ENCODE measurements at regions not wholly inside any gene's neighbourhood (a gene's known extent, or its start where the extent isn't known, plus 50 kb on each side); places are given as distances from the start of the nearest gene placed in this dataset.

DNA sequence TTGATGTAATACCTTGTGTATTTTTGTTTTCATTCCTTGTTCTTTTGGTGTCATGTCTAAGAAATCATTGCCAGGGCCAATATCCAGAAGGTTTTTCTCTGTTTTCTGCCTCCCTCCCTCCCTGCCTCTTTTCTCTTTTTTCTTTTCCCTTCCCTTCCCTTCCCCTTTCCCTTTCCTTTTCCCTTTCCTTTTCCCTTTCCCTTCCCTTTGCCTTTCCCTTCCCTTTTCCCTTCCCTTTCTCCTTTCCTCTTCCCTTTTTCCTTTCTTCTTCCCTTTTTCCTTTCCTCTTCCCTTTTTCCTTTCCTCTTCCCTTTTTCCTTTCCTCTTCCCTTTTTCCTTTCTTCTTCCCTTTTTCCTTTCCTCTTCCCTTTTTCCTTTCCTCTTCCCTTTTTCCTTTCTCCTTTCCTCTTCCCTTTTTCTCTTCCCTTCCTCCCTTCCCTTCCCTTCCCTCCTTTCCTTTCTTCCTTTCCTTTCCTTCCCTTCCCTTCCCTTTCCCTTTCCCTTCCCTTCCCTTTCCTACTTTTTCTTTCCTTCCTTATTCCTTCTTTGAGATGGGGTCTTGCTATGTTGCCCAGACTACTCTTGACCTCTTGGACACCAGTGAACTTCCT lies 646.1 kb downstream of the RAPGEF2 start:
- ATAC-seq (no peak), DNase-seq (ENCODE audit: low spot score) (no peak)
- Mint-ChIP-seq H3K9me3 (peaks cover 13% of the 10 kb centered on the region), H3K4me1 (peaks cover 4% of the 10 kb centered on the region), H3K27ac (no peak overlapping the region), H3K4me3 (no peak overlapping the region), H3K36me3 (peaks cover 5% of the 10 kb centered on the region; the same call in 1 of the 2 replicates), H3K27me3 (ENCODE audit: low read depth) (no peaks in the 10 kb centered on the region; the same call in 1 of the 2 replicates)
- POLR2A ChIA-PET = no interaction called here
- no peak for TF ChIP-seq FOXJ3 (CRISPR knock-in tag; IDR thresholded peaks at IDR 0.05; ENCODE audit: borderline replicate concordance)
- TF ChIP-seq, protein P1, sequence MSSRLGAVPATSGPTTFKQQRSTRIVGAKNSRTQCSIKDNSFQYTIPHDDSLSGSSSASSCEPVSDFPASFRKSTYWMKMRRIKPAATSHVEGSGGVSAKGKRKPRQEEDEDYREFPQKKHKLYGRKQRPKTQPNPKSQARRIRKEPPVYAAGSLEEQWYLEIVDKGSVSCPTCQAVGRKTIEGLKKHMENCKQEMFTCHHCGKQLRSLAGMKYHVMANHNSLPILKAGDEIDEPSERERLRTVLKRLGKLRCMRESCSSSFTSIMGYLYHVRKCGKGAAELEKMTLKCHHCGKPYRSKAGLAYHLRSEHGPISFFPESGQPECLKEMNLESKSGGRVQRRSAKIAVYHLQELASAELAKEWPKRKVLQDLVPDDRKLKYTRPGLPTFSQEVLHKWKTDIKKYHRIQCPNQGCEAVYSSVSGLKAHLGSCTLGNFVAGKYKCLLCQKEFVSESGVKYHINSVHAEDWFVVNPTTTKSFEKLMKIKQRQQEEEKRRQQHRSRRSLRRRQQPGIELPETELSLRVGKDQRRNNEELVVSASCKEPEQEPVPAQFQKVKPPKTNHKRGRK (CRISPR knock-in tag; IDR thresholded peaks at IDR 0.05; ENCODE audit: borderline replicate concordance) = 0 out of 2 replicates have a peak, but pooled peaks have one; percentile 28
- CTCF ChIA-PET = no interaction called here

DNA sequence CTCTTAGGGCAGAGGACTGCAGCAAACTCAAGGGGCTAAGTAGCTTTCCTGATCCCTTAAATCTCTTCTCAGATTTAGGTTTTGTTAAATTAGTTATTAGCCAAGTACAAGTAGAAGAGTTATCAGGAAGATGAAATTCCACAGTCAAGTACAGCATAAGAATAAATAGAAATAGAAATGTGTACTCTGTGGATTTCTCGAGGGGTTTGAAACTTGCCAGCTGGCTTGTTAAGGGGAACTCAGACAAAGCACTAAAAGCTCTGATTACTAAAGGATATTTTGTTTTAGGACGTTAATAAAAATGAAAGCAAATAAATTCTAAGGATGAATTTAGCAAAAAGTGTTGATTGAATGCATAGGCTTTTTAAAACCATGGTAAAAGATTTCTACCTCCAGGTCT lies 654.6 kb downstream of the RAPGEF2 start:
- ATAC-seq = no peak
- CTCF ChIA-PET = no interaction called here

More for the DNA sequence above, 654.6 kb downstream of the RAPGEF2 start:
- no peak for TF ChIP-seq SP1 (CRISPR knock-in tag; conservative IDR thresholded peaks at IDR 0.05)
- TF ChIP-seq E2F5 (CRISPR knock-in tag; IDR thresholded peaks at IDR 0.05) = no peak
- no peak for TF ChIP-seq NR1H2 (CRISPR knock-in tag; IDR thresholded peaks at IDR 0.05)
- no peak for TF ChIP-seq ZNF219 (CRISPR knock-in tag; IDR thresholded peaks at IDR 0.05; ENCODE audit: borderline replicate concordance)
- TF ChIP-seq CREM (CRISPR knock-in tag; IDR thresholded peaks at IDR 0.05) = no peak
- TF ChIP-seq FOXJ3 (CRISPR knock-in tag; IDR thresholded peaks at IDR 0.05; ENCODE audit: borderline replicate concordance) = no peak
- no peak for TF ChIP-seq GRHL2 (CRISPR knock-in tag; IDR thresholded peaks at IDR 0.05; ENCODE audit: insufficient replicate concordance, severe bottlenecking)
- no peak for TF ChIP-seq ZNF138 (CRISPR knock-in tag; conservative IDR thresholded peaks at IDR 0.05)
- TF ChIP-seq ARID4B (CRISPR knock-in tag; IDR thresholded peaks at IDR 0.05; ENCODE audit: borderline replicate concordance) = no peak
- no peak for TF ChIP-seq RELA (CRISPR knock-in tag; IDR thresholded peaks at IDR 0.05; ENCODE audit: borderline replicate concordance)
- TF ChIP-seq, protein P2, sequence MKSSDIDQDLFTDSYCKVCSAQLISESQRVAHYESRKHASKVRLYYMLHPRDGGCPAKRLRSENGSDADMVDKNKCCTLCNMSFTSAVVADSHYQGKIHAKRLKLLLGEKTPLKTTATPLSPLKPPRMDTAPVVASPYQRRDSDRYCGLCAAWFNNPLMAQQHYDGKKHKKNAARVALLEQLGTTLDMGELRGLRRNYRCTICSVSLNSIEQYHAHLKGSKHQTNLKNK (CRISPR knock-in tag; IDR thresholded peaks at IDR 0.05) = no peak
- no peak for TF ChIP-seq MYBL2 (CRISPR knock-in tag; IDR thresholded peaks at IDR 0.05)
- no peak for TF ChIP-seq NFE2L1 (CRISPR knock-in tag; IDR thresholded peaks at IDR 0.05)
- POLR2A ChIA-PET = no interaction called here
- Mint-ChIP-seq H3K36me3 (peaks cover 24% of the 10 kb centered on the region), H3K27me3 (ENCODE audit: low read depth) (no peaks in the 10 kb centered on the region), H3K4me3 (no peak overlapping the region), H3K27ac (no peak overlapping the region), H3K9me3 (peaks cover 51% of the 10 kb centered on the region), H3K4me1 (no peaks in the 10 kb centered on the region)
- no peak for DNase-seq (ENCODE audit: low spot score)

Data from WTC11 (cell line).